WTC11 (cell line): ENCODE measurements at regions not wholly inside any gene's neighbourhood (a gene's known extent, or its start where the extent isn't known, plus 50 kb on each side); places are given as distances from the start of the nearest gene placed in this dataset.

Experiments used
- CBFB ChIP-seq: sonication (generic); formaldehyde crosslinking; IDR thresholded peaks from 2 replicates; pipeline ENCODE4 v1.8.1; 2022; ENCODE audit warnings: mild to moderate bottlenecking, low read depth, missing genetic modification reagents
- CREB1 ChIP-seq: sonication (generic); formaldehyde crosslinking; IDR thresholded peaks from 2 replicates; pipeline ENCODE4 v1.8.0; 2023; ENCODE audit warnings: mild to moderate bottlenecking, missing genetic modification reagents
- ESRRA ChIP-seq: sonication (generic); formaldehyde crosslinking; IDR thresholded peaks from 2 replicates; pipeline ENCODE4 v1.8.1; 2022; ENCODE audit warnings: mild to moderate bottlenecking, missing genetic modification reagents, borderline replicate concordance
- HMGA2 ChIP-seq: fragments of 250-450 bp; sonication (Bioruptor Pico); IDR thresholded peaks from 2 replicates; pipeline ENCODE4 v1.4.0; 2021; ENCODE audit warnings: mild to moderate bottlenecking, moderate library complexity
- NFYB ChIP-seq: sonication (generic); formaldehyde crosslinking; conservative IDR thresholded peaks from 2 replicates; pipeline ENCODE4 v1.8.0; 2022; ENCODE audit warnings: low read depth, missing genetic modification reagents
- RELA ChIP-seq: sonication (generic); formaldehyde crosslinking; IDR thresholded peaks from 2 replicates; pipeline ENCODE4 v1.8.1; 2022; ENCODE audit warnings: missing genetic modification reagents, mild to moderate bottlenecking, borderline replicate concordance
- SP1 ChIP-seq: sonication (generic); formaldehyde crosslinking; conservative IDR thresholded peaks from 2 replicates; pipeline ENCODE4 v1.8.1; 2022; ENCODE audit warnings: missing genetic modification reagents
- TF ChIP-seq, protein P1 (sequence below): sonication (generic); formaldehyde crosslinking; IDR thresholded peaks from 2 replicates; pipeline ENCODE4 v1.8.1; 2023; ENCODE audit warnings: mild to moderate bottlenecking, missing genetic modification reagents
- TF ChIP-seq, protein P2 (sequence below): sonication (generic); formaldehyde crosslinking; IDR thresholded peaks from 2 replicates; pipeline ENCODE4 v1.8.1; 2023; ENCODE audit warnings: mild to moderate bottlenecking, missing genetic modification reagents, borderline replicate concordance
- TF ChIP-seq, protein P3 (sequence below): fragments of 200-600 bp; IDR thresholded peaks from 2 replicates; pipeline ENCODE4 v1.8.0; 2022; ENCODE audit warnings: antibody characterized with exemption

DNA sequence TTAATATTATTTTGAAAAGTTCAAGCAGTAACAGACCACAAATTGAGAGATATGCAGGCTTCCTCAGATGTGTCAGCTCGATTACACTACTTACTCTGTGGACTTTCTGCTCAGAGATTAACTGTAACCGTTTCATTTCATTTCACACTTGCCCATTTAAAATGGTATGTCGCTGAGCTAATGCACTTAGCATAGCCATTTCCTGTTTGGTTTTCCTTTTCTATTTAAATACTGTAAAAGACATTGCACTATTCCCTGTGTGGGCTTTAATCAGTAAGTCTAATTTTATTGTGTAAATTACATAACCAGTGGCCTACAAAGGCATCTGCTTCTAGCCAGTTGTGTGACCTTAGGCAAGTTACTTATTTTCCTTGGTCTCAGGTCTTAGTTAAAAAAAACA is 237.6 kb downstream of the LACC1 start:
- TF ChIP-seq ESRRA (CRISPR knock-in tag) (no peak), HMGA2 (CRISPR knock-in tag) (no peak), RELA (CRISPR knock-in tag) (no peak), CREB1 (CRISPR knock-in tag) (no peak), CBFB (CRISPR knock-in tag) (no peak), NFYB (CRISPR knock-in tag) (no peak), SP1 (CRISPR knock-in tag) (no peak)
- TF ChIP-seq, protein P1, sequence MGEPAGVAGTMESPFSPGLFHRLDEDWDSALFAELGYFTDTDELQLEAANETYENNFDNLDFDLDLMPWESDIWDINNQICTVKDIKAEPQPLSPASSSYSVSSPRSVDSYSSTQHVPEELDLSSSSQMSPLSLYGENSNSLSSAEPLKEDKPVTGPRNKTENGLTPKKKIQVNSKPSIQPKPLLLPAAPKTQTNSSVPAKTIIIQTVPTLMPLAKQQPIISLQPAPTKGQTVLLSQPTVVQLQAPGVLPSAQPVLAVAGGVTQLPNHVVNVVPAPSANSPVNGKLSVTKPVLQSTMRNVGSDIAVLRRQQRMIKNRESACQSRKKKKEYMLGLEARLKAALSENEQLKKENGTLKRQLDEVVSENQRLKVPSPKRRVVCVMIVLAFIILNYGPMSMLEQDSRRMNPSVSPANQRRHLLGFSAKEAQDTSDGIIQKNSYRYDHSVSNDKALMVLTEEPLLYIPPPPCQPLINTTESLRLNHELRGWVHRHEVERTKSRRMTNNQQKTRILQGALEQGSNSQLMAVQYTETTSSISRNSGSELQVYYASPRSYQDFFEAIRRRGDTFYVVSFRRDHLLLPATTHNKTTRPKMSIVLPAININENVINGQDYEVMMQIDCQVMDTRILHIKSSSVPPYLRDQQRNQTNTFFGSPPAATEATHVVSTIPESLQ (CRISPR knock-in tag), result no peak
- TF ChIP-seq, protein P2, sequence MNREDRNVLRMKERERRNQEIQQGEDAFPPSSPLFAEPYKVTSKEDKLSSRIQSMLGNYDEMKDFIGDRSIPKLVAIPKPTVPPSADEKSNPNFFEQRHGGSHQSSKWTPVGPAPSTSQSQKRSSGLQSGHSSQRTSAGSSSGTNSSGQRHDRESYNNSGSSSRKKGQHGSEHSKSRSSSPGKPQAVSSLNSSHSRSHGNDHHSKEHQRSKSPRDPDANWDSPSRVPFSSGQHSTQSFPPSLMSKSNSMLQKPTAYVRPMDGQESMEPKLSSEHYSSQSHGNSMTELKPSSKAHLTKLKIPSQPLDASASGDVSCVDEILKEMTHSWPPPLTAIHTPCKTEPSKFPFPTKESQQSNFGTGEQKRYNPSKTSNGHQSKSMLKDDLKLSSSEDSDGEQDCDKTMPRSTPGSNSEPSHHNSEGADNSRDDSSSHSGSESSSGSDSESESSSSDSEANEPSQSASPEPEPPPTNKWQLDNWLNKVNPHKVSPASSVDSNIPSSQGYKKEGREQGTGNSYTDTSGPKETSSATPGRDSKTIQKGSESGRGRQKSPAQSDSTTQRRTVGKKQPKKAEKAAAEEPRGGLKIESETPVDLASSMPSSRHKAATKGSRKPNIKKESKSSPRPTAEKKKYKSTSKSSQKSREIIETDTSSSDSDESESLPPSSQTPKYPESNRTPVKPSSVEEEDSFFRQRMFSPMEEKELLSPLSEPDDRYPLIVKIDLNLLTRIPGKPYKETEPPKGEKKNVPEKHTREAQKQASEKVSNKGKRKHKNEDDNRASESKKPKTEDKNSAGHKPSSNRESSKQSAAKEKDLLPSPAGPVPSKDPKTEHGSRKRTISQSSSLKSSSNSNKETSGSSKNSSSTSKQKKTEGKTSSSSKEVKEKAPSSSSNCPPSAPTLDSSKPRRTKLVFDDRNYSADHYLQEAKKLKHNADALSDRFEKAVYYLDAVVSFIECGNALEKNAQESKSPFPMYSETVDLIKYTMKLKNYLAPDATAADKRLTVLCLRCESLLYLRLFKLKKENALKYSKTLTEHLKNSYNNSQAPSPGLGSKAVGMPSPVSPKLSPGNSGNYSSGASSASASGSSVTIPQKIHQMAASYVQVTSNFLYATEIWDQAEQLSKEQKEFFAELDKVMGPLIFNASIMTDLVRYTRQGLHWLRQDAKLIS, result no peak
- TF ChIP-seq, protein P3, sequence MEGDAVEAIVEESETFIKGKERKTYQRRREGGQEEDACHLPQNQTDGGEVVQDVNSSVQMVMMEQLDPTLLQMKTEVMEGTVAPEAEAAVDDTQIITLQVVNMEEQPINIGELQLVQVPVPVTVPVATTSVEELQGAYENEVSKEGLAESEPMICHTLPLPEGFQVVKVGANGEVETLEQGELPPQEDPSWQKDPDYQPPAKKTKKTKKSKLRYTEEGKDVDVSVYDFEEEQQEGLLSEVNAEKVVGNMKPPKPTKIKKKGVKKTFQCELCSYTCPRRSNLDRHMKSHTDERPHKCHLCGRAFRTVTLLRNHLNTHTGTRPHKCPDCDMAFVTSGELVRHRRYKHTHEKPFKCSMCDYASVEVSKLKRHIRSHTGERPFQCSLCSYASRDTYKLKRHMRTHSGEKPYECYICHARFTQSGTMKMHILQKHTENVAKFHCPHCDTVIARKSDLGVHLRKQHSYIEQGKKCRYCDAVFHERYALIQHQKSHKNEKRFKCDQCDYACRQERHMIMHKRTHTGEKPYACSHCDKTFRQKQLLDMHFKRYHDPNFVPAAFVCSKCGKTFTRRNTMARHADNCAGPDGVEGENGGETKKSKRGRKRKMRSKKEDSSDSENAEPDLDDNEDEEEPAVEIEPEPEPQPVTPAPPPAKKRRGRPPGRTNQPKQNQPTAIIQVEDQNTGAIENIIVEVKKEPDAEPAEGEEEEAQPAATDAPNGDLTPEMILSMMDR, result no peak
